ENCODE measurements at regions not wholly inside any gene's neighbourhood (a gene's known extent, or its start where the extent isn't known, plus 50 kb on each side); places are given as distances from the start of the nearest gene placed in this dataset.

DNA sequence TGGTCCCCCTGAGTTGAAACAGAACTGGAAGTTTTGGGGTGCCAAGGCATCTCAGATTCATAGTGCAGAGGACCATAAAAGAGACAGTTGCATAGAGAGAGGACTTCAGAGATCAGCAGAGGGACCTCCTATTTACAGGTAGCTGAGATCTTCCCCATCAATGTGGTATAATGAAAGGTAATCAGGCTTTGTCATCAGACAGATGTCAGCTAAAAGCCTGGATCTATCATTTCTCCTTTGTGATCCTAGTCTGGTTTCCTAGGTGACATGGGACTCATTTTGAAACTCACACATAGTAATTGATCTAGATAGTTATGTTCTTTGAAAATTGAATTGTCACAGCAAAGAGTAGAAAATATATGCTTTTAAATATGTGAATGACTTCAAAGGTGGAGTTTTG, 443.5 kb upstream of the MAP2 start:
- H3K27me3 Mint-ChIP-seq (ENCODE audit: insufficient read depth) = no peaks in the 10 kb centered on the region
- TF ChIP-seq, protein P1, sequence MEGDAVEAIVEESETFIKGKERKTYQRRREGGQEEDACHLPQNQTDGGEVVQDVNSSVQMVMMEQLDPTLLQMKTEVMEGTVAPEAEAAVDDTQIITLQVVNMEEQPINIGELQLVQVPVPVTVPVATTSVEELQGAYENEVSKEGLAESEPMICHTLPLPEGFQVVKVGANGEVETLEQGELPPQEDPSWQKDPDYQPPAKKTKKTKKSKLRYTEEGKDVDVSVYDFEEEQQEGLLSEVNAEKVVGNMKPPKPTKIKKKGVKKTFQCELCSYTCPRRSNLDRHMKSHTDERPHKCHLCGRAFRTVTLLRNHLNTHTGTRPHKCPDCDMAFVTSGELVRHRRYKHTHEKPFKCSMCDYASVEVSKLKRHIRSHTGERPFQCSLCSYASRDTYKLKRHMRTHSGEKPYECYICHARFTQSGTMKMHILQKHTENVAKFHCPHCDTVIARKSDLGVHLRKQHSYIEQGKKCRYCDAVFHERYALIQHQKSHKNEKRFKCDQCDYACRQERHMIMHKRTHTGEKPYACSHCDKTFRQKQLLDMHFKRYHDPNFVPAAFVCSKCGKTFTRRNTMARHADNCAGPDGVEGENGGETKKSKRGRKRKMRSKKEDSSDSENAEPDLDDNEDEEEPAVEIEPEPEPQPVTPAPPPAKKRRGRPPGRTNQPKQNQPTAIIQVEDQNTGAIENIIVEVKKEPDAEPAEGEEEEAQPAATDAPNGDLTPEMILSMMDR (IDR thresholded peaks at IDR 0.05) = no peak
- H3K4me3 Mint-ChIP-seq = no peak overlapping the region

DNA sequence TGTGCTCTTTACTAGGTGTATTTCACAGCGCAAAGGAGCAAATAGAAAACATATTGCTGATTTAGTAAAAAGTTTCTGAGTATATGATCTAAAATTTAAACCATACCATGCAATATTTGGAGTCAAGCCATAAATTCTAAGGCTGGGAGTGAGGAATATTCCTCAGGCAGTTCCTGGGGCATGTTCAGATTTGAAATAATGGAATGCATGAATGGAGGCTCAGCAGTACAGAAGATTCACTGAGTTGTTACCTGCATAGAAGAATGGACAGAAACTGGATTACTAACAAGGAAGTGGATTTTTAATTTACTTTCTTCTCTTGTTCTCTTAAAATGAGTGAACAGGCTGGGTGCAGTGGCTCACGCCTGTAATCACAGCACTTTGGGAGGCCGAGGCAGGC, 441.0 kb upstream of the MAP2 start:
- no peak overlapping the region for H3K4me3 Mint-ChIP-seq
- H3K9me3 Mint-ChIP-seq = peaks cover 40% of the 10 kb centered on the region
- H3K36me3 Mint-ChIP-seq (ENCODE audit: low read depth) = no peaks in the 10 kb centered on the region
- TF ChIP-seq, protein P1 (IDR thresholded peaks at IDR 0.05) = no peak
- no peaks in the 10 kb centered on the region for H3K27me3 Mint-ChIP-seq (ENCODE audit: insufficient read depth)
- no peak overlapping the region for H3K27ac Mint-ChIP-seq
- no peaks in the 10 kb centered on the region for H3K4me1 Mint-ChIP-seq (ENCODE audit: low read depth)
- DNase-seq = no peak

More for the DNA sequence above, 443.5 kb upstream of the MAP2 start:
- H3K9me3 Mint-ChIP-seq = peaks cover 33% of the 10 kb centered on the region
- no peaks in the 10 kb centered on the region for H3K36me3 Mint-ChIP-seq (ENCODE audit: low read depth)
- no peaks in the 10 kb centered on the region for H3K4me1 Mint-ChIP-seq (ENCODE audit: low read depth)
- no peak overlapping the region for H3K27ac Mint-ChIP-seq
- no peak for DNase-seq

DNA sequence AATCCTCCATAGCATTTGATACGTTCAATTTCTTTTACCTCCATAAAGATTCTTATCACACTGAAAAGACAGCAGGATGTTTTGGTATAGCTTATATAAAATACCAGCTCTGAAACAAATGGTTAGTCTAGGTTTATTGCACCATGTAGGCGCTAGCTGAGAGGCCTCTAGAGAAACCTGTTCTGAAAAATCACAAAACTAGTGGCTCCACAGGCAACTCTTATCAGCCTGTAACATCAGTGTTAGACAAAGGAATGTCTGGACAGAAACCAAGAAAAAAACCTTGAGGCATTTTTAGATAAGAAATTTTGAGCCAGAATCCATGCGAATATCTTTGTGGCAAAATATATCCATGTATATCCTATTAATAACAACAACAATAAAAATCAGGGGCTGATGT, 440.4 kb upstream of the MAP2 start:
- TF ChIP-seq, protein P1 (IDR thresholded peaks at IDR 0.05) = no peak
- no peaks in the 10 kb centered on the region for H3K27me3 Mint-ChIP-seq (ENCODE audit: insufficient read depth)
- H3K4me3 Mint-ChIP-seq = no peak overlapping the region
- H3K9me3 Mint-ChIP-seq = peaks cover 41% of the 10 kb centered on the region
- no peaks in the 10 kb centered on the region for H3K4me1 Mint-ChIP-seq (ENCODE audit: low read depth)
- no peak overlapping the region for H3K27ac Mint-ChIP-seq
- H3K36me3 Mint-ChIP-seq (ENCODE audit: low read depth) = no peaks in the 10 kb centered on the region
- no peak for DNase-seq

- H3K36me3 Mint-ChIP-seq (ENCODE audit: low read depth) = no peaks in the 10 kb centered on the region
- no peak overlapping the region for H3K4me3 Mint-ChIP-seq
- no peak for DNase-seq
- no peaks in the 10 kb centered on the region for H3K4me1 Mint-ChIP-seq (ENCODE audit: low read depth)
- H3K27me3 Mint-ChIP-seq (ENCODE audit: insufficient read depth) = no peaks in the 10 kb centered on the region
- H3K9me3 Mint-ChIP-seq = peaks cover 41% of the 10 kb centered on the region
- TF ChIP-seq, protein P1 (IDR thresholded peaks at IDR 0.05) = no peak
- no peak overlapping the region for H3K27ac Mint-ChIP-seq
These were observed 439.3 kb upstream of the MAP2 start for GRCh38 chr2:208984376-208985090.

DNA sequence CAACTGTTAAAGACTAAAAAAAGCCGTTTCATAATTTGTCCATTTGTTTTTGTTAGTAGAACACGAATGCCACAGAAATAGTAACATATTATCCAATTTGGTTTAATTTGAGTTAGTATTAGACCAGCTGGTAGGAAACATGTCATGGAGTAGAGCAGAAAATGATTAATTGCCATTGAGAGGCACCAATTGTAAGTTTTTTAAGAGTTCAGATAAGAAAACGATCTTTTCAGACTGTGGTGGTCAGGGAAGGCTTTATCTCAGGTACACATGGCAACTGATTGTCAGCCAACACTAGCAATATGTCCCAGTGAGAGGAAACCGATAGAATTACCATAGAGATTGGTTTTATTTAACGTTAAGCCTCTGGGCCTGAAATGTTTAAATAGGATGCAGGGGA, 438.2 kb upstream of the MAP2 start:
- Mint-ChIP-seq H3K36me3 (ENCODE audit: low read depth) (no peaks in the 10 kb centered on the region), H3K27me3 (ENCODE audit: insufficient read depth) (no peaks in the 10 kb centered on the region), H3K9me3 (peaks cover 45% of the 10 kb centered on the region), H3K27ac (no peak overlapping the region), H3K4me3 (no peak overlapping the region), H3K4me1 (ENCODE audit: low read depth) (no peaks in the 10 kb centered on the region)
- TF ChIP-seq, protein P1 (IDR thresholded peaks at IDR 0.05) = no peak
- DNase-seq = no peak
